RPMI8226 (cell line): ENCODE measurements at regions not wholly inside any gene's neighbourhood (a gene's known extent, or its start where the extent isn't known, plus 50 kb on each side); places are given as distances from the start of the nearest gene placed in this dataset.

Source experiments
- DNase-seq: peaks from one replicate; pipeline ENCODE4 v3.0.0-alpha.2; 2015

GRCh38 chr20:4069751-4070150, 54.4 kb upstream of the RNF24 start:
- no peak for DNase-seq

GRCh38 chr20:4068708-4069107, 53.4 kb upstream of the RNF24 start:
- DNase-seq: peak; percentile 49

GRCh38 chr20:4067600-4068261, 52.4 kb upstream of the RNF24 start:
- DNase-seq: no peak

GRCh38 chr20:4066551-4066950, 51.2 kb upstream of the RNF24 start:
- no peak for DNase-seq

- no peak for DNase-seq
These were observed 50.1 kb upstream of the RNF24 start for GRCh38 chr20:4065391-4065844.
